ENCODE measurements at regions not wholly inside any gene's neighbourhood (a gene's known extent, or its start where the extent isn't known, plus 50 kb on each side); places are given as distances from the start of the nearest gene placed in this dataset.

DNA sequence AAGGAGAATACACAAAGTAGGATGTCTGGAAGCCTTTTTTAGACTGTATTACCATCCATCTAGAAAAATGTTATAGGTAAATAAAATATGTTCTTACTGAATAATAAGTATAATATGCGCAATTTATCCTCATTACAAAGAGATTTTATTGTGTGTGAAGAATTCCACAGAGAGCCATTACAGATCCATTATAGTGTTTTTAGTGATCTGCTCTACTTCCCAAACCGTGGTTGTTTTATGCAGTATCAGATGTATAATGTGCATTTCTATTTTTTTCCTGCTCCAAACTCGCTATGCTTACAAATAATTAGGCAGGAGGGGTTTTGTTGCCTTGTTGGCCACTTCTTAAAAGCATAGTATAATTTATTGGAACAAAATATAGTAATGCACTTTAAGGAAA is 447.8 kb downstream of the USP25 start:
- H3K4me1 Mint-ChIP-seq (ENCODE audit: low read depth), result peaks cover 10% of the 10 kb centered on the region
- TF ChIP-seq, protein P1, sequence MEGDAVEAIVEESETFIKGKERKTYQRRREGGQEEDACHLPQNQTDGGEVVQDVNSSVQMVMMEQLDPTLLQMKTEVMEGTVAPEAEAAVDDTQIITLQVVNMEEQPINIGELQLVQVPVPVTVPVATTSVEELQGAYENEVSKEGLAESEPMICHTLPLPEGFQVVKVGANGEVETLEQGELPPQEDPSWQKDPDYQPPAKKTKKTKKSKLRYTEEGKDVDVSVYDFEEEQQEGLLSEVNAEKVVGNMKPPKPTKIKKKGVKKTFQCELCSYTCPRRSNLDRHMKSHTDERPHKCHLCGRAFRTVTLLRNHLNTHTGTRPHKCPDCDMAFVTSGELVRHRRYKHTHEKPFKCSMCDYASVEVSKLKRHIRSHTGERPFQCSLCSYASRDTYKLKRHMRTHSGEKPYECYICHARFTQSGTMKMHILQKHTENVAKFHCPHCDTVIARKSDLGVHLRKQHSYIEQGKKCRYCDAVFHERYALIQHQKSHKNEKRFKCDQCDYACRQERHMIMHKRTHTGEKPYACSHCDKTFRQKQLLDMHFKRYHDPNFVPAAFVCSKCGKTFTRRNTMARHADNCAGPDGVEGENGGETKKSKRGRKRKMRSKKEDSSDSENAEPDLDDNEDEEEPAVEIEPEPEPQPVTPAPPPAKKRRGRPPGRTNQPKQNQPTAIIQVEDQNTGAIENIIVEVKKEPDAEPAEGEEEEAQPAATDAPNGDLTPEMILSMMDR (IDR thresholded peaks at IDR 0.05), result no peak
- H3K36me3 Mint-ChIP-seq (ENCODE audit: low read depth), result no peaks in the 10 kb centered on the region
- no peak for DNase-seq (ENCODE audit: low spot score)
- no peaks in the 10 kb centered on the region for H3K27me3 Mint-ChIP-seq (ENCODE audit: low read depth)
- no peaks in the 10 kb centered on the region for H3K9me3 Mint-ChIP-seq (ENCODE audit: low read depth)
- H3K27ac Mint-ChIP-seq (ENCODE audit: unreplicated experiment), result no peak overlapping the region
- no peak overlapping the region for H3K4me3 Mint-ChIP-seq (ENCODE audit: unreplicated experiment)

DNA sequence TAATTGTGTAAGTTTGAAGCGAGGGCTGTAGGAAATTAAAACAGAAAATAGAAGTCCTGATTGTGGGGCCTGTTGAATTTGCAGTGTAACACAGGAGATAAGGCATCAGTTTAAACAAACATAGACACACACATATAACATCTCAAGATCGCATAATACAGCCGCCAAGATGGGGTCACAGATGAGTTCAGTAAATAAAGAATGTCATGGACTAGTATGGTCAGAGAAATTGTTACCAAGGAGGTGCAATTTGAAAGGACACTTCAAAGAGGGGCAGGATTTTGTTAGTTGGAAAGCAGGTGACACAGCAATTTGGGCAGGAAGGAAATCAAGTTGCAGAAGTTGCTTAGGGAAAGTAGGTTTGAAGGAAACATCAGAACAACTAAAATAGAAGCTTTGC is 450.0 kb downstream of the USP25 start:
- H3K27ac Mint-ChIP-seq (ENCODE audit: unreplicated experiment), result no peak overlapping the region
- TF ChIP-seq, protein P1 (IDR thresholded peaks at IDR 0.05), result no peak
- H3K36me3 Mint-ChIP-seq (ENCODE audit: low read depth), result no peaks in the 10 kb centered on the region
- H3K4me1 Mint-ChIP-seq (ENCODE audit: low read depth), result peaks cover 10% of the 10 kb centered on the region
- no peak for DNase-seq (ENCODE audit: low spot score)
- H3K27me3 Mint-ChIP-seq (ENCODE audit: low read depth), result no peaks in the 10 kb centered on the region
- no peak overlapping the region for H3K4me3 Mint-ChIP-seq (ENCODE audit: unreplicated experiment)
- no peaks in the 10 kb centered on the region for H3K9me3 Mint-ChIP-seq (ENCODE audit: low read depth)

DNA sequence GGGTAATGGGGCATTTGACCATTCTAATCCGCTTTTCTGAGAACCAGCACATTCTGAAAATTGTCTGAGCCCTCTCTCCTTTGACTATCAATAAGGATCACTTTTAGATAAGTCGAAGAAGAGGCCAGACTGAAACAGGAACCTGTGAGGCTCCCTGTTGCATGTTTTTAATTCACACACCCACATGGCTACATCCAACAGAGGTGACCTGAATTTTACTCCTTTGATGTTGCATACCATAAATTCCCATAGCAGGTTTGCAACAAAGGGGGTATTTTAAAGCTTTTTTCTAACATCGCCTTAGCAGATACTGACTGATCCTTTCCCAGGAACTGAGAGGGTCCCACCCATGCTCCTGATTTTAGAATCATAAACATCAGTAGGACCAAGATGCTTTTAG is 450.8 kb downstream of the USP25 start:
- H3K27ac Mint-ChIP-seq (ENCODE audit: unreplicated experiment), result no peak overlapping the region
- H3K36me3 Mint-ChIP-seq (ENCODE audit: low read depth), result no peaks in the 10 kb centered on the region
- peaks cover 10% of the 10 kb centered on the region for H3K4me1 Mint-ChIP-seq (ENCODE audit: low read depth)
- no peak for DNase-seq (ENCODE audit: low spot score)
- no peak overlapping the region for H3K4me3 Mint-ChIP-seq (ENCODE audit: unreplicated experiment)
- TF ChIP-seq, protein P1 (IDR thresholded peaks at IDR 0.05), result no peak
- no peaks in the 10 kb centered on the region for H3K27me3 Mint-ChIP-seq (ENCODE audit: low read depth)
- H3K9me3 Mint-ChIP-seq (ENCODE audit: low read depth), result no peaks in the 10 kb centered on the region

DNA sequence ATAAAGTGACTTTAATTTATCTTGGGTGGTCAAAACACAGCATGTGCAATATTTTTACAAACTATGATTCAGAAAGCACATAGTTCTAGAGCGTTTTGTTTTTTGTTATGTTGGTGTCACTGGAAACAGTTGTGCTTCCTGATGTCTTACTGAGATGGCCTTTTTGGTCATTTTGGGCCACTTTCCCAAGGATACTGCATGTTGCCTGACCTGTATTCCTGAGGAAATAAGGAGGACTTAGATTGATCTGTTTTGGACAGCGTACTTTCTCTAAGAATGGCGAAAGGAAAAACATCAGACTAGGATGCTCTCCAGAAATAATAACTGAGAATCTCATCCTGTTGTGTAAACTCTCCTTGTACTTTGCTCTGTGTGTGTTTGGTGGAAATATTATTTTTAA is 451.2 kb downstream of the USP25 start:
- Mint-ChIP-seq H3K4me1 (ENCODE audit: low read depth) (peaks cover 10% of the 10 kb centered on the region), H3K9me3 (ENCODE audit: low read depth) (no peaks in the 10 kb centered on the region), H3K27ac (ENCODE audit: unreplicated experiment) (no peak overlapping the region), H3K27me3 (ENCODE audit: low read depth) (no peaks in the 10 kb centered on the region), H3K4me3 (ENCODE audit: unreplicated experiment) (no peak overlapping the region), H3K36me3 (ENCODE audit: low read depth) (no peaks in the 10 kb centered on the region)
- DNase-seq (ENCODE audit: low spot score), result no peak
- TF ChIP-seq, protein P1 (IDR thresholded peaks at IDR 0.05), result no peak

DNA sequence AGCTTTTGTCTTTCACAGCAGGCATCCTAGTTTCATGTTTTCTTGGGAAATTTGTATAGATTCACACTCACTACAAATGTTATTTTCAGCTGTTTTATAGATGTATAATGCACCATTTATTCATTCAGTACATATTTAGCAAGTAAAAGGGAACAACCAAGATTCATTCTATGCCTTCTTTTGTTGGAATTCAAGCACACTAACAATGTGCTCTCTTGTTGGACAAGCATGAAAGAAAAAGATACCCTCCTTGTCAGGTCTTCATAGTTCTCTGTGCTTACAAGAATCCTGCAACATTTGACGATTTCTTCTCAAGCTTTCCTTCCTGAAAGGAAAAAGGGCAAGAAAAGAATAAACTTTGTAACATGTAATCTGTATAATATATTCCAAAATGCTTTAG is 456.0 kb downstream of the USP25 start:
- H3K27ac Mint-ChIP-seq (ENCODE audit: unreplicated experiment), result no peak overlapping the region
- peaks cover 3% of the 10 kb centered on the region for H3K9me3 Mint-ChIP-seq (ENCODE audit: low read depth)
- no peaks in the 10 kb centered on the region for H3K27me3 Mint-ChIP-seq (ENCODE audit: low read depth)
- TF ChIP-seq, protein P1 (IDR thresholded peaks at IDR 0.05), result no peak
- H3K4me3 Mint-ChIP-seq (ENCODE audit: unreplicated experiment), result no peak overlapping the region
- DNase-seq (ENCODE audit: low spot score), result no peak
- no peaks in the 10 kb centered on the region for H3K36me3 Mint-ChIP-seq (ENCODE audit: low read depth)
- peaks cover 11% of the 10 kb centered on the region for H3K4me1 Mint-ChIP-seq (ENCODE audit: low read depth)

All from chondrocyte (in vitro differentiated cells).